Stimulated activated CD8-positive, alpha-beta memory T cell treated with anti-CD3 and anti-CD28 coated beads, Interleukin-15, amount 100 ng/mL, for 24 hours (primary cell): ENCODE measurements at regions not wholly inside any gene's neighbourhood (a gene's known extent, or its start where the extent isn't known, plus 50 kb on each side); places are given as distances from the start of the nearest gene placed in this dataset.

Source experiments
- DNase-seq: peaks from one replicate; pipeline ENCODE4 v3.0.0-alpha.2; 2020; ENCODE audit warnings: low read depth

- no peak for DNase-seq
Measured at GRCh38 chr5:4832471-4832870, 307.7 kb upstream of the ADAMTS16 start.

- DNase-seq, result no peak
Measured at GRCh38 chr5:4833104-4833738, 306.9 kb upstream of the ADAMTS16 start.

DNA sequence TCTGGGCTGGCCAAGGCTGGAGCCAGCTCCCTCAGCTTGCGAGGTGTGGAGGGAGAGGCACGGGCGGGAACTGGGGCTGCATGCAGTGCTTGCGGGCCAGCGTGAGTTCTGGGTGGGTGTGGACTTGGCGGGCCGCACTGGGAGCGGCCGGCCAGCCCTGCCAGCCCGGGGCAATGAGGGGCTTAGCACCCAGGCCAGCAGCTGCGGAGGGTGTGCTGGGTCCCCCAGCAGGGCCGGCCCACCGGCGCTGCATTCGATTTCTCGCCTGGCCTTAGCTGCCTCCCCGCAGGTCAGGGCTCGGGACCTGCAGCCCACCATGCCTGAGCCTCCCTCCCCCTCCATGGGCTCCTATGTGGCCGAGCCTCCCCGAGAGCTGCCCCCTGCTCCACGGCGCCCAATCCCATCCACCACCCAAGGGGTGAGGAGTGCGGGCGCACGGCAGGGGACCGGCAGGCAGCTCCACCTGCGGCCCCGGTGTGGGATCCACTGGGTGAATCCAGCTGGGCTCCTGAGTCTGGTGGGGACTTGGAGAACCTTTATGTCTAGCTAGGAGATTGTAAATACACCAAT lies 302.6 kb upstream of the ADAMTS16 start:
- DNase-seq, result no peak

DNA sequence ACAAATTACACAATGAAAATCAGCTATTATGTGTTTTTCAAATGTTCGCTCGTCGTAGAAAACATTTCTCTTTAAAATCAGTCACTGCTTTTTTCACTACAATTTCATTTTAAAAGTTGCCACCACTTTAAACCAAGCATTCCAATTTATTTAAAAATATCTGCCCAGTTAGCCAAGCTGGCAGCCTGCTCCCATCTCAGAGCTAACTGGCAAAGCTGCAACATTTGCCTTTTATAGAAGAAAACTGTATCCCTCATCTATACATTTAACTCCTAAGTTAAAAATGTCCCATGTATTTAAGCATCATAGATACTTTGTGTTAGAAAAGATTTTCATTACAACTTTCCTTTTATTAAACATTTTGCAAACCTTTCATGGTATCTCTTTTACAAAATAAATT lies 294.9 kb upstream of the ADAMTS16 start:
- DNase-seq, result no peak

GRCh38 chr5:4847766-4848165 lies 292.4 kb upstream of the ADAMTS16 start:
- no peak for DNase-seq

GRCh38 chr5:4855036-4855435 lies 285.1 kb upstream of the ADAMTS16 start:
- no peak for DNase-seq

- no peak for DNase-seq
Measured at GRCh38 chr5:4855880-4856279, 284.2 kb upstream of the ADAMTS16 start.

- no peak for DNase-seq
Measured at GRCh38 chr5:4857761-4858160, 282.4 kb upstream of the ADAMTS16 start.

GRCh38 chr5:4859500-4860235 lies 280.5 kb upstream of the ADAMTS16 start:
- DNase-seq, result no peak

DNA sequence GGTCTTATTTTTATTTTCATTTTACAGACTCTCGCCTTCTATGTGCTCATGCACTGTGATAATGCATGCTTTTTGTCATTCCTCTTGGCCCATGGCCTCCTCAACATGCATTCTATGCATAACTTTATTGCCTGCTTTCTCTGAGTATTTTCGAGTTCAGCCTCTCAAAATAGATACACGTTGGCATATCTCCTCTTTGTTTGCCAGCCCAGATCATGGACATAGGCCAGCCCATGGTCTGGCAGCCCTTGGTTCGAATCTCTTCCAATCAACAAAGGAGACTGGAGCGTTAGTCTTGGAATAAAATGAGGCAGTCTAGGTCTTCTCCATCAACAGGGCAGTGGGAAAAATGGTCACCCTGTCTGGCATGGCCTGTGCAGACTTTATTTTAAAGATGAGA lies 279.5 kb upstream of the ADAMTS16 start:
- DNase-seq, result no peak

DNA sequence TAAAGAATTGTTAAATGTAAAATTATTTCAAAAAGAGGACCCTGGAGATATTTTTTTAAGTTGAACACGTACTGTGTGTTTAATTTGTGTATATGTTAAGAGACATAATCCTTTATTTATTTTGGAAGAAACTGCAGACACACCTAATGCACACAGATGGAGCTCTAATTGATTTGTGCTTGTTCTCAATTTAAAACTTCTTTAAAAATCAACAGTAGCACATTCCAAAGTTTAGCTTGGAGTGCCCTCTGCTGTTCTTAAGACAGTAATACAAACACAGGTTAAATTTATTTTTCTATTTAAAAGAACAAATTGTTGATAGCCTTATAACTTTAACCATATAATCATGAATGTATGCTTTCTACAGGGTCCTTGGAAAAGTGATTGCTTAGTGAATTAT lies 277.6 kb upstream of the ADAMTS16 start:
- DNase-seq, result no peak

DNA sequence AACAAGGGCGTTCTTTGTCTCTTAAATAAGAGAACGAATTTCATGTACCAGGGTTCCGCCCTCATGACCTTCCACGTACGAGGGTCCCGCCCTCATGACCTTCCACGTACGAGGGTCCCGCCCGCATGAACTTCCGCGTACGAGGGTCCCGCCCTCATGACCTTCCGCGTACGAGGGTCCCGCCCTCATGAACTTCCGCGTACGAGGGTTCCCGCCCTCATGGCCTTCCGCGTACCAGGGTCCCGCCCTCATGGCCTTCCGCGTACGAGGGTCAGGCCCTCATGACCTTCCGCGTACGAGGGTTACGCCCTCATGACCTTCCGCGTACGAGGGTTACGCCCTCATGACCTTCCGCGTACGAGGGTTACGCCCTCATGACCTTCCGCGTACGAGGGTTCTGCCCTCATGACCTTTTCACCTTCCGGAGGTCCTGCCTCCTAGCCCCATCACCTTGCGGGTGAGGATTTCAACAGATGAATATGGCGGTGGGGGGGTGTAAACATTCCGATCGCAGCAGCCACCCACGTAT lies 273.9 kb upstream of the ADAMTS16 start:
- DNase-seq, result no peak

- no peak for DNase-seq
Measured at GRCh38 chr5:4866817-4867216, 273.3 kb upstream of the ADAMTS16 start.

DNA sequence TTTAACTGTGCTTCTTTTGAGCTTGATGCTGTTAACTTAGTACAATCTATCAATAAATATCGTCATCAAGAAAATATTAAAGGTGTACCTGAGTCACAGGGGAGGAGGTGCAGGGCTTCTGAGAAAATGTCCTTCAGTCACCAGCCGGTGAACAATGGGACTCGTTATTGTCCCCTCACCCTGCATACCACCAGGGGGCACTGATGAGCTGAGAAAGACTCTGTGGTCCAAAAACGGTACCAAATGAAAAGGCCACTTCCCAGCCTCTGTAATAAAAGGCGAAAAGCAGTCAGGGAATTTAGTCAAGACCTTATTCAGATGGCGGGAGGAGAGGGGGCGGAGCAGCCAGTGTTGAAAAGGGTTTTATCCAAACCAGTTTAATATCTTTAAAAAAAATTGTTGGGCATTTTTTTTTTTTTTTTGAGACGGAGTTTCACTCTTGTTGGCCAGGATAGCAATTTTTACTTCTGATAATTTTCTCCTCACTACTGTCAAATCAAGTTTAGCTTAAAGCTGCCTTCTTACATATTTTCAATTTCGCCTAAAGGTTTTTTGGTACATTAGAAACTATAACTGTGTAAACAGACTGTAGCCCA lies 271.9 kb upstream of the ADAMTS16 start:
- DNase-seq, result no peak

DNA sequence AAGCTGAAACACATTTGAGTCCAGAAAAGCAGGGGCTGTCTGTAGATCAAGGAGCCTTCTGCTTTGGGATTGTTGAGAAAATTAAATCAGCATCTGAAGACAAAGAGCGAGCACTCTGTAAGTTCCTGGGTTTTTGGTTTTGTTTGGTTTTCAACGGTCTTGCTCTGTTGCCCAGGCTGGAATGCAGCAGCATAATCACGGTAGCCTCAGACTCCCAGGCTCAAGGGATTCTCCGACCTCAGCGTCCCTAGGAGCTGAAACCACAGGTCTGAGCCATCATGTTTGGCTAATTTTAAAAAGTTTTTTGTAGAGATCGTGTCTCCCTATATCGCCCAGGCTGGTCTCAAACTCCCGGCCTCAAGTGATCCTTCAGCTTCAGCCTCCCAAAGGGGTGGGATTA lies 266.5 kb upstream of the ADAMTS16 start:
- DNase-seq, result no peak

DNA sequence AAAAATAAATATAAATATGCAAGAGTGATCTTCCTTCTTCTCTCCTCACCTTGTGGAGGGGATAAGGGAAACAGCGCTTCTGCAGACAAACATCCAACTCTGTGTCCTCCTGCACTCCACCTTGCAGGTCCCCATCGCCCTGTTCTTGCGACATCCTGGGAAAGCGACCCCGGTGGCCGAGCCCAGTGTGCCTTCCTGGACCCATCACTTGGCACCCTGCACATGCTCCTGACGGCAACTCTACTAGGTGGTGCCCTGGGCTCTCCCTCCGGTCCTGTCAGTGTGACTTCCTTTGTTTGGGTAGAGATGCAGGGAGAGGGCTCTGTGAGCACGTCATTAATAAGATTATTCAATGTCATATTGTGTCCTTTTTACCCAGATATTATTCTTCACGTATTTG lies 266.0 kb upstream of the ADAMTS16 start:
- DNase-seq, result no peak

DNA sequence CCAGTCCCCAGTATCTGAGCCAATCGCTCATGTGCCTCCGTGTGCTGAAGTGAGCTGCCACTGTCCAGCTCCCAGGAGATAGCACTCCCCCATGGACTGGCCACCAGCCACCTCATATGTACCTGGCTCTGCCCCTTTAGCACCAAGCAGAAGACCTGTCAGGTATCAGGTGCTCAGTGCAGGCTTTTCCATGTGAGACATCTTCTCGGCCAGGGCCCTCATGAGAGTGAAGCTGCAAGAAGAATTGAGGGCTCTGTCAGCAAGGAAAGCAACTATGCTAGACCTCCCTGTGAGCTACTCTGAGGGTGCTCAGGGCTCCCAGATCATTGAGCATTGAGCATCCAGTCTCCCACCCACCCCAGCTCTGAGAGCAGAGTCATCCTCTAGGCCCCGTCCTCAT lies 264.2 kb upstream of the ADAMTS16 start:
- no peak for DNase-seq

DNA sequence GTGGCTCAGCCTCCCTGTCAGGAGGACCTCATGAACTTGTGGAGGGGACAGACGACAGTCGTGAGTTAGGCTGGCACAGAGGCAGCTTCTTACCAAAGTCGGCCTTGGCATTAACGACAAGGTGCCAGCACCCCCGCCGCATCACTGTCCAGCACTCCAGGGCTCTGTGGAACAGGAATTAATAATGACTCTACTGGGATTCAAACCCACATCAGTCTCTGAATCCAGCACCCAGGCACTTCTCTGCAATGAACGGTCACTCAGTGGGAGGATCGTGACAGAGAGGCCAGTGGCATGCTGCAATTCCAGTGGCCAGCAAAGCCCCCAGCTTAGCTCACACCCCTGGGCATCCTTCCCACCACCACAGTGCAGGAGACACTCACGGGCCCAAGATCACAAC lies 263.3 kb upstream of the ADAMTS16 start:
- DNase-seq, result no peak

GRCh38 chr5:4877579-4877978 lies 262.6 kb upstream of the ADAMTS16 start:
- DNase-seq, result no peak

- no peak for DNase-seq
Measured at GRCh38 chr5:4879075-4879474, 261.1 kb upstream of the ADAMTS16 start.

DNA sequence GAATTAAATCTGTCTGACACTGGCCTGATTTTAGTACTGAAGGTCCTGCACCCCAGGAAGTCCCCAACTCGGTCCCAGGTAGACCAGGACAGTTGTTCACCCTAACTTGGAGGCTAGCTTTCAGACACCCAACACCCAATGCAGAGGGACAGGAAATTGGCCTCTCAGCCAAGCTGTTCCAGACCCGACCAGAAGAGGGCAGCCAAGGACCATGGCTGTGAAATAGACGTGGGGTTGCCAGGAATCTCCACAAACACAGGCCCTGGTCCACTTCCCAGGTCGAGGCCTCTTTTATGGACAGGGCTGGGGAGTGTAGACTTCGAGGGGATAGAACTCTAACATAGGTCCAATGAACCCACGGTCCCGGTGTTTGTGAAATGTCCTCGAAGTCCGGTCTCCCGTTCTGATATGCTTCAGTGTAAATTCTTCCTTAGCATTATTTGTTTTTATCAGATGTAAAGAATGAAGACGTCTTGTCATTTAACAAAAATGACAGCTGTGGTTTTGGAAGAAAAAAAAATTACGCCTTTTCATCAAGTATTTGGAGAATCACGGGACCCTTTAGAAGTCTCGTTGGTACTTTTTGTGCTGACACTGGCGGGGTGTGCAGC lies 260.3 kb upstream of the ADAMTS16 start:
- DNase-seq, result no peak

- no peak for DNase-seq
Measured at GRCh38 chr5:4880304-4880741, 259.8 kb upstream of the ADAMTS16 start.
